NCI-H1930 (cell line): ENCODE measurements at regions not wholly inside any gene's neighbourhood (a gene's known extent, or its start where the extent isn't known, plus 50 kb on each side); places are given as distances from the start of the nearest gene placed in this dataset.
"Not testable (repeated sequence)": the region's sequence is repeated elsewhere in the genome, so short reads cannot be mapped to it uniquely, and the experiment has no call there.

ENCODE experiments used
- DNase-seq, 2 experiments: peaks; one replicate each; lab custom pipeline; 2025; lab: John Stamatoyannopoulos, UW

DNA sequence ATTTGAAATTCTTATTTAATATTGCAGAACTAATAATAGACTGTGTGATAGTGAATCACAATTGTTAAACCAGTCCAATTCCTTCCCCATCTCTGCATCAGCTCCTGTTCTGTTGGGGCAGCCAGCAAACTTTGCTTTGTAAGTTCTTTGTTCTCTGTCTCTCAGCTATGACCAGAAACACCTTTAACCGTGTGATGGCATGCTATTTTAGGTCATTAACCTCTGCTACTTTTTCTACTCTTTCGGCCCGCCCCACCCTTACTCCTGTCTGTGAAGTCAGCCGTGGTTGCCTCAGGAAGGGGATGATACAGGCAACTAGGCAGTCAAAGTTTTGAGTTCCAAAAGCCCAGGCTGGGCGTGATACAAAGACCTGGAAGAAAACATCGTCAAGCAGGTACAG, 51.3 kb upstream of the EGFL6 start:
- DNase-seq: no peak

DNA sequence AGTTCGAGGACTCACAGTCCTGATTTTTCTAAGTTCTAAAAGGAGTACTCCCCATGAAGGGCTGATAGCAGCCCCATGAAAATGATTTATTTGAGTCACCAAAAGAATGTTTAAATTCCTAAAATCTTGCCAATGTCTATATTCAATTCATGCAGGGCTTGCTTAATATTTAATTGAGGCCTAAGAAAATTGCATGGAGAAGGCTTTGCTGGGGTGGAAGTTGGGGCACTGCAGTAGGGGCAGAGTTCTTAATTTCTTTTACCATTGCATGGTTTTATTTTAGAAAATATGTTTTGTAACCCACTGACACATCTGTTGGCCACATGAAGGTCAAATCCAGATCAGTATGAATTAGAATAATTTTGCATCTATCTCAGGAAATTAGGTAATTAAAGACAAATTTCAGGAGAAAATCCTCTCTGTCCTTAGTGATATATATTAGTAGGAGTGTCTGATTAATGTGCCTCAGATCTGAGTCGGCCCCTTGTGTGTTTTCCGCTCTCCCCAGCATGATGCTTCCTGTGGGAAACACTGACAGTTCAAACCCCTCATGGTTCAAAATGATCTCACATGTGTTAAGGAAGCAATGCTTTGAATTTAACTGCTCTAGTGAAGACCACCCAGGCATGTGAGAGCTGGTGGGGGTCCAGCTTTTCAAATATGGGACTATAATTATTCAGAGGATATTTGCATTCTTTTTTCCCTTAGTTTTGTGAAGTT, 54.0 kb upstream of the EGFL6 start:
- DNase-seq: no peak

DNA sequence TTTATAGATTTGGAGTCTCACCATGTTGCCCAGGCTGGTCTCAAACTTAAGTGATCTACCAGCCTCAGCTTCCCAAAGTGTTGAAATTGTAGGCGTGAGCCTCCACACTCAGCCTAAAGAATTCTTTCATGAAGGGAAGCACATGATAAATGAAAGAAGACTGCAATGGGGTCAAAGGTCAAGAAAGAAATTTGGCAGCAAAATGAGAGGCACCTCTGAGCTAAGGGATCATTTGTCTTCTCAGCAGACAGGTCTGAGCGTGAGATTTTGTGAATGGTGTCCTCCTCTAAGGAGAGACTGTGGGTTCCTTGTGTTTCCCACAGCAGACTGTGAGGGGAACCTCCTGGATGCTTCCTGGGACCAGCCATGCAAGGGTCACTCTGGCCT, 57.5 kb upstream of the EGFL6 start:
- DNase-seq: no peak

DNA sequence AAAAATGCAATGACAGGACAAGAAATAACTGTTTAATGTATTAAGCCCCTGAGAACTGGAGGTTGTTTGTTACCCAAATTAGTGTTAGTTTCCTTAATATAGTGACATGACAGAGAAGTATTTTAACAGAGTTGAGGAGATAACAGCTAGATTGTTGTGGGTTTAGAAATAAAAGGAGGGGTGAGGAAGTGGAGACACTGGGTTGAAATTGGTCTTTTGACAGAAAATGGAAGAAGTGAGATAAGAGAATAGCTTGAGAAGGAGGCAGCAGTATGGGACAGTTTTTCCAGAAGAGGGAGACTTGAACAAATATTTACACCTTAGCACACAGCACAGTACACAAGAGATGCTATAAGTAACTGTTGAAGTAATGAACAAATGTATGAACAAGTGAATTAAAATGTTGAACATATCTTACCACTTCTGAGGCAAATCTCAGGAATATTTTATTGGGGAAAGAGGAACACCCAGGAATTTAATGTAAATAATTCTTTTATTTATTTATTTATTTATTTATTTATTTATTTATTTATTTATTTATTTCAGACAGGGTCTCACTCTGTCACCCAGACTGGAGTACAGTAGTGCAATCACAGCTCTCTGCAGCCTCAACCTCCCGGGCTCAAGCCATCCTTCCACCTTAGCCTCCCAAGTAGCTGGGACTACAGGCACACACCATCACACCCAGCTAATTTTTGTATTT, 58.0 kb upstream of the EGFL6 start:
- no peak for DNase-seq

GRCh38 chrX:13507893-13508292, 61.5 kb upstream of the EGFL6 start:
- DNase-seq: no peak

GRCh38 chrX:13506574-13506973, 62.8 kb upstream of the EGFL6 start:
- DNase-seq: peak in 1 of 2 experiments; percentile 2

GRCh38 chrX:13502590-13502989, 66.8 kb upstream of the EGFL6 start:
- DNase-seq: no peak

DNA sequence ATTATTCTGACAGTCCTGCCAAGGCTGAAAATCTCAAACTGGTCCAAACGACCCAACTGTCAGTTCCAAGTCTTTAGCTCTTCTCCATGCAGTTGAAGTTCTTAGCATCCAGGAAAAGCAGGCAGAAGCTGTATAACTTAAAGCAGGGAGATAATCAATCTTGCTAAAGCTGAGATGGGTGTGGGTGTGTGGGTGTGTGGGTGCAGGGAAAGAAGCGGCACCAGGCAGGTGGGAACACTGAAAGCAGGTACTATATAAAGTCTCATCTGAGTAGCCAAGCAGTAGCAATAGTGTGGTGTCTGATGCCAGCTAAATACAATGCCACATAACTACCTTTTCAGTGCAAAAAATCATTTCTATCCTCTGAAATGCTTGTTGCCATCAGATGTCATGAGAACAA, 69.7 kb upstream of the EGFL6 start:
- DNase-seq: no peak

DNA sequence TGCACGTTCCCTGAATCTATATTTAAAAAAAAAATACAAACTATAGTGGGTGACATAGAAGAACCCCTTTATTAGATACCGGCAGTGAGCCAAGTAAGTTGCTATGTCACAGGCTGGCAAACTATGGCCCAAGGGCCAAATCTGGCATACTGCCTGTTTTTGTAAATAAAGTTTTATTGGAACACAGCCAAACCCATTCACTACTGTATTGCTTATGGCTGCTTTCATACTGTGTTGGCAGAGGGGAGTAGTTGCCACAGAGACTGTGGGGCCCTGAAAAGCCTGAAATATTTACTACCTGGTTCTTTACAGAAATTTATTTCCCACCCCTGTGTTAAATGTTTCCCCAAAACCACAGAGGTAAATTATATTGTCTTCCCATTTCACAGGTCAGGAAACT, 71.2 kb upstream of the EGFL6 start:
- DNase-seq: no peak

GRCh38 chrX:13495232-13495631, 74.2 kb upstream of the EGFL6 start:
- DNase-seq: no peak

DNA sequence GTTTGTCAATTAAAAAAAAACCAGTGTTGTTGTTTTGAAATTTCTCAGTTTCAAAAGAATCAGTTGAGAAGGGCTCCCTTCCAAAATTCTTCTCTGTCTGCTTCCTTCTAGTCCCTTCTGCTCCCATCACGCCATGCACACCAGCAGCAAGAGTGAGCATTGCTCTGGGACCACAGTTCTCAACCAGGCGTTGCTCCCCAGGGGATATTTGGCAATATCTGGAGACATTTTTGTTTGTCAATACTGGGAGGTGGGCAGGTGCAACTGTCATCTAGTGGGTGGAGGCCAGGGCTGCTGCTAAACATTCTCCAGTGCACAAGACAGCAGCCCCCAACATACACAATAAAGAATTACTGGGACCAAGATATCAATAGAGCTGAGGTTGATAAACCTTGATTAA, 74.8 kb upstream of the EGFL6 start:
- no peak for DNase-seq

GRCh38 chrX:13493659-13494058, 75.7 kb upstream of the EGFL6 start:
- no peak for DNase-seq

DNA sequence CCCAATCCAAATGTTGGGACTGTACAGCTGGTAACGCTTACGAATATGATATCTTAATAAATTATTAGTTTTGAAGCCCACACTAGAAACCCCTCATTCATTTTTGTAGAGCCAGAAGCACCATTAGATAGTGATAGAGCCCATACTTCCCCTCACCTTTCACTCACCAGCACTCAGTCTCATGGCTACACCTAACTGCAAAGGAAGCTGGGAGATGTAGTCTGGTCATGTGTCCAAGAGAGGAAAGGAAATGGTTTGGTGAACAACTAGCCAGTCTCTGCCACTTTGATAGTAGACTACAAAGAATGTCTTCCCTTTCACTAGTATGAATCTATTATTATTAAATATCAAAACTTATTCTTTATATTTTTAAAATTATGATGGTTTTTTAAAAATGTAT, 77.1 kb upstream of the EGFL6 start:
- DNase-seq: no peak

DNA sequence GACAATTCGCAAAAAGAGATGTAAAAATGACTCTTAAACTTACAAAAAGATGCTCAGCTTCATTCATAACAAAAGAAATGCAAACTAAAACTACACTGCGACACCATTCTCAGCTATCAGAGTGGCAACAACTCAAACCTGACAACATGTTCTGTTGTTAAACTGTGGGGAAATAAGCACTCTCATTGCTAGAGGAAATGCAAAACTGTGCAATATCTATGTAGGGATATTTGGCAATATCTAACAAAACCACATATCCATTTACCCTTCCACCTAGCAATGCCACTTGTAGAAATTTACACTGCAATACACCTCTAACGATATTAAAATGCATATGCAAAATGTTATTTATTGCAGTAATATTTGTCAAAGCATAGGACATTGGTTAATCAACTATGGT, 78.3 kb upstream of the EGFL6 start:
- no peak for DNase-seq

GRCh38 chrX:13489454-13489853, 79.9 kb upstream of the EGFL6 start:
- no peak for DNase-seq

DNA sequence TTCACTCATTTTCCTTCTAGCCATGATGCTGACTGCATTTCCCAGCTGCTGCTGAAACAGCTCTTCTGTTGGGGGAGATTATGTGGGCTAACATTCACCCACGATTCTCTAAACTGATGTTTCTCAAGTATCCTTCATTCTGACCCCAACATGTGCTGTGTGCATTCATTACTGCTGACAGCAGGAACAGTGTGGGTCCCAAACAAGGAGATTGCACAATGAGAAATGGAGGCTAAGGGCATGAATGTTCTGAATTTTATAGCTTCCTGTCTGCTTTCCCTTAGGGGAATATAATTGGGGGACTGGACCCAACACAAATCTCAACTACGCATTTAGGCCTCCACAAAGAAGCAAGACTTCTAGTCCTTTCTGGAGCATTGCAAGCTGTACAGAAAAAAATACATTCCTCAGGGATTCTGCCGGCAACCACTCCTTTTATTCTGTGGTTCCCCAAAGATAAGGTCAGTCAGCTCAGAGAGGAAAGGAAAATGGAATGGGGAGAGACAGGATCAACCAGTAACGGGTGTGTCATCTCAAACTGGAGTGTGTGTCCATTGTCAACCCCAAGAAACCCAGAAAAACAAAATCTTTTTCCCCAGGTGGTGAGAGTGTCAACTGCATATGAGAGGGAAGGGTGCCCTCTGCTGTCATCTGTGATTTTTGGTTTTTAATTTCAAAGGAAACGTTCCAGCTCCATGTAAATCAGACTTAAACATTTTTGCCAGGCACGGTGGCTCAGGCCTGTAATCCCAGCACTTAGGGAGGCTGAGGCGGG, 81.5 kb upstream of the EGFL6 start:
- DNase-seq: peak; percentile 5 to 32

- DNase-seq: no peak
Measured at GRCh38 chrX:13485167-13485566, 84.2 kb upstream of the EGFL6 start.

DNA sequence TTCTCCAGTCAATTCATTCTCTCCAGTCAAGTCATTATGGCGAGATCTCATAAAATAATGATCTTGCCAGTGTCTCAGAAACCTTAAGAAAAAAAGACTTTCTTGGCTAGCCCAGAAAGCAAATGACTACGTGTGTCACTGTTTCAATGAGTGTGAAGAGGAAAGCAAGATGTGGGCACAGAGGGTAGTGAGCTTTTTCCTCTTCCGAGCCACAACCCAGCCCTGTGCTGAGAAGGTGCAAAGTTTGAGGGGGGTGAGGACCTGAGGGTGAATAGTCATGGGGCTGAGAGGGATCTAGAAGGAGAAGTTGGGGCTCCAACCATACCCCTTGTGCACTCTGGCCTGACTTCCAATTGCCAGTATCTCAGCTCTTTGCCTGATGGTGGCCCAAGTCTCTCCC, 85.6 kb upstream of the EGFL6 start:
- no peak for DNase-seq

DNA sequence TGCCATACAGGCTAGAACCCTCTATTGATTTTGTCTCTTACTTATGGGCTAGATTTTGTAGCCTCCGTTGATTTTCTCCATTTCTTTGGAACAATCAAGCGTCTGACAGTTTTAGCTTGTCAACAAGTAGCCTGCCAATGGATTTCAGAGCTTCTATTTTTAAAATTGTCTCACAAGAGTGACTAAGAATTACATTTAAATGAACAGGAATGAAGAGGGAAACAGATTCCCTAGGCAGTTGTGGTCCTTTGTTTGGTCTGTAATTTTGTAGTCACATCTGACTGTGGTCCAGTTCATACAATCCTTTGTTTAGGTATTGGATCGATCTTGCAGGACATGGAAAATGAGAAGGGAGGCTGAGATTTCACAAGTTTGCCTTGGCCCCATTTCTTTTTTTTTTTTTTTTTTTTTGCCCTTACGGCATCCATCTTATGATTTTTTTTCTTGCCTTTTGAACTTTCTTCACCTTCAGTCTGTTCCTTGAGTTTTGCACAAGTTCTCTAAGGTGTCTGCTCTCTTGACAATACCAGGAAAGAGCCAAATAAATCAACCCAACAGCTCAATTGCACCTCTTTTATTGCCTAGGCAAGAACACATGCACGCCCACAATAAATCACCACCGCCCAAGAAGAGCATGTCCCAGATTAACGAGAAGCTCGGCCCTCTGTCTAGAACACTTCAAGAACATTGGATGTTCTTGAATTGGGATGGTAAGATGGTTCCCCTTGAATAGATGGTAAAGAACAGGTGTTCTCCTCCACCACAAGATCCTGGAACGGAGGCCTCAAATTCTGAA, 86.5 kb upstream of the EGFL6 start:
- no peak for DNase-seq

DNA sequence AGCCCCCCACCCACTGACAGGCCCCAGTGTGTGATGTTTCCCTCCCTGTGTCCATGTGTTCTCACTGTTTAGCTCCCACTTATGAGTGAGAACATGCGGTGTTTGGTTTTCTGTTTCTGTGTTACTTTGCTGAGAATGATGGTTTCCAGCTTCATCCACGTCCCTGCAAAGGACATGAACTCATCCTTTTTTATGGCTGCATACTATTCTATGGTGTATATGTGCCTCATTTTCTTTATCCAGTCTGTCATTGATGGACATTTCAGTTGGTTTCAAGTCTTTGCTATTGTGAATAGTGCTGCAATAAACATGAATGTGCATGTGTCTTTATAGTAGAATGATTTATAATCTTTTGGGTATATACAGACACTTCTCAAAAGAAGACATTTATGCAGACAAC, 88.6 kb upstream of the EGFL6 start:
- not testable (repeated sequence) for DNase-seq

GRCh38 chrX:13479452-13479813, 90.0 kb upstream of the EGFL6 start:
- no peak for DNase-seq

DNA sequence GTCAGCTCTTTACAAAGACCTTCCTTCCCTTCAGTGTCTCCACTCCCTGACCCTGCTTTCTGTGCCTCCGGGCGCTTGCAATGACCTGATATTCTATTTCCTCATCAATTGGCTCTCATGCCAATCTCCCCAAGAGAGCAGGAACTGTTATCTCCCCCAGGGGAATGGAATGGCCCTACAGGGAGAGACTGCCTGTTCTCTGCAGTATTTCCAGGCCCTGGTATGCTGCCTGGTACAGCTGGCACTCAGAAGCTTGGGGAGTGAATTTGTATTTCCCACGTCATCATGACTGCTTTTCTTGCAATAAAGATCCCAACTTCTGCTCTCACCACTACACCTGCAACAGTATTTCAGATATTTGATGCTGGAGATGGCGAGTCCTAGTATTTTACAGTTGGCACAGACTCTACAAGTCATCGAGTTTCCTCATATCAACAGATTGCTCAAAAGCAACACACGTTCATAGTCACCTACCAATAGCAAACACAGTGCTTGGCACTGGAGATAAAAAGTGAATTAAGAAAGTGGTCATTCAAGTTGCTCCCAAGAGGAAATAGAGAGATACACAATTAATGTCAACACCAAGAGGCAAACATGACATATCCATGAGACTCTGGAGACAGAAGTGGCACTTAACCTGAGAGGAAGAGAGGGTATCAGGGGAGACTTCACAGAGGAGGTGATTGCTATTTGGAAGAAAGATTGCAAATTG, 90.5 kb upstream of the EGFL6 start:
- DNase-seq: no peak
